ENCODE measurements at regions not wholly inside any gene's neighbourhood (a gene's known extent, or its start where the extent isn't known, plus 50 kb on each side); places are given as distances from the start of the nearest gene placed in this dataset.

GRCh38 chr10:94112321-94112720, 118.6 kb downstream of the PLCE1 start:
- Mint-ChIP-seq H3K4me3 (ENCODE audit: unreplicated experiment) (no peak overlapping the region), H3K36me3 (ENCODE audit: low read depth, unreplicated experiment) (no peaks in the 10 kb centered on the region), H3K4me1 (ENCODE audit: low read depth, unreplicated experiment) (peaks cover 10% of the 10 kb centered on the region), H3K9me3 (ENCODE audit: unreplicated experiment) (peaks cover 2% of the 10 kb centered on the region), H3K27me3 (ENCODE audit: low read depth, unreplicated experiment) (peaks cover 2% of the 10 kb centered on the region), H3K27ac (ENCODE audit: unreplicated experiment) (no peak overlapping the region)
- no peak overlapping the region for H3K4me3 ChIP-seq (ENCODE audit: insufficient read depth, low read depth, low read length)
- FAIRE-seq (no peak), DNase-seq (ENCODE audit: low read depth) (no peak)
- H3K9me3 ChIP-seq (ENCODE audit: insufficient read depth, low read depth, low read length): no peaks in the 10 kb centered on the region
- H3K4me1 ChIP-seq (ENCODE audit: insufficient read depth, low read length): peaks cover 9% of the 10 kb centered on the region
- no peaks in the 10 kb centered on the region for H4K20me1 ChIP-seq (ENCODE audit: insufficient read depth, low read length)
- H2AFZ ChIP-seq (ENCODE audit: low read depth, low read length): no peak overlapping the region
- H3K9ac ChIP-seq (ENCODE audit: low read length): no peak overlapping the region
- no peaks in the 10 kb centered on the region for H3K79me2 ChIP-seq (ENCODE audit: insufficient read depth, low read length)
- H3K4me2 ChIP-seq (ENCODE audit: low read length): no peak overlapping the region
- no peaks in the 10 kb centered on the region for H3K27me3 ChIP-seq (ENCODE audit: insufficient read depth, low read length)
- H3K36me3 ChIP-seq (ENCODE audit: insufficient read depth, low read length): no peaks in the 10 kb centered on the region
- H3K27ac ChIP-seq (ENCODE audit: low read depth, low read length): no peak overlapping the region
- TF ChIP-seq EZH2 (IDR thresholded peaks at IDR 0.05; ENCODE audit: insufficient read depth, low read length): no peak
- no peak for TF ChIP-seq CTCF (IDR thresholded peaks at IDR 0.05; ENCODE audit: insufficient read depth, low read depth, low read length)

GRCh38 chr10:94115725-94116124, 122.0 kb downstream of the PLCE1 start:
- Mint-ChIP-seq H3K36me3 (ENCODE audit: low read depth, unreplicated experiment) (no peaks in the 10 kb centered on the region), H3K27ac (ENCODE audit: unreplicated experiment) (no peak overlapping the region), H3K4me3 (ENCODE audit: unreplicated experiment) (no peak overlapping the region), H3K9me3 (ENCODE audit: unreplicated experiment) (peaks cover 4% of the 10 kb centered on the region), H3K4me1 (ENCODE audit: low read depth, unreplicated experiment) (no peaks in the 10 kb centered on the region), H3K27me3 (ENCODE audit: low read depth, unreplicated experiment) (peaks cover 2% of the 10 kb centered on the region)
- DNase-seq (ENCODE audit: low read depth) (no peak), FAIRE-seq (no peak)
- Histone ChIP-seq H3K9ac (ENCODE audit: low read length) (no peak overlapping the region), H3K9me3 (ENCODE audit: insufficient read depth, low read depth, low read length) (no peaks in the 10 kb centered on the region), H3K4me3 (ENCODE audit: insufficient read depth, low read depth, low read length) (no peak overlapping the region), H3K79me2 (ENCODE audit: insufficient read depth, low read length) (no peaks in the 10 kb centered on the region), H3K27ac (ENCODE audit: low read depth, low read length) (no peak overlapping the region), H3K4me2 (ENCODE audit: low read length) (no peak overlapping the region), H3K27me3 (ENCODE audit: insufficient read depth, low read length) (no peaks in the 10 kb centered on the region), H3K4me1 (ENCODE audit: insufficient read depth, low read length) (no peaks in the 10 kb centered on the region), H3K36me3 (ENCODE audit: insufficient read depth, low read length) (no peaks in the 10 kb centered on the region), H4K20me1 (ENCODE audit: insufficient read depth, low read length) (no peaks in the 10 kb centered on the region), H2AFZ (ENCODE audit: low read depth, low read length) (no peak overlapping the region)
- TF ChIP-seq EZH2 (IDR thresholded peaks at IDR 0.05; ENCODE audit: insufficient read depth, low read length) (no peak), CTCF (IDR thresholded peaks at IDR 0.05; ENCODE audit: insufficient read depth, low read depth, low read length) (no peak)

- no peaks in the 10 kb centered on the region for H3K27me3 ChIP-seq (ENCODE audit: insufficient read depth, low read length)
- H3K4me3 ChIP-seq (ENCODE audit: insufficient read depth, low read depth, low read length): no peak overlapping the region
- H3K27ac ChIP-seq (ENCODE audit: low read depth, low read length): no peak overlapping the region
- no peak overlapping the region for H2AFZ ChIP-seq (ENCODE audit: low read depth, low read length)
- TF ChIP-seq EZH2 (IDR thresholded peaks at IDR 0.05; ENCODE audit: insufficient read depth, low read length) (no peak), CTCF (IDR thresholded peaks at IDR 0.05; ENCODE audit: insufficient read depth, low read depth, low read length) (no peak)
- DNase-seq (ENCODE audit: low read depth) (no peak), FAIRE-seq (no peak)
- no peak overlapping the region for H3K4me2 ChIP-seq (ENCODE audit: low read length)
- no peaks in the 10 kb centered on the region for H4K20me1 ChIP-seq (ENCODE audit: insufficient read depth, low read length)
- Mint-ChIP-seq H3K9me3 (ENCODE audit: unreplicated experiment) (peaks cover 4% of the 10 kb centered on the region), H3K27me3 (ENCODE audit: low read depth, unreplicated experiment) (no peaks in the 10 kb centered on the region), H3K27ac (ENCODE audit: unreplicated experiment) (no peak overlapping the region), H3K36me3 (ENCODE audit: low read depth, unreplicated experiment) (no peaks in the 10 kb centered on the region), H3K4me3 (ENCODE audit: unreplicated experiment) (no peak overlapping the region), H3K4me1 (ENCODE audit: low read depth, unreplicated experiment) (no peaks in the 10 kb centered on the region)
- no peaks in the 10 kb centered on the region for H3K9me3 ChIP-seq (ENCODE audit: insufficient read depth, low read depth, low read length)
- H3K36me3 ChIP-seq (ENCODE audit: insufficient read depth, low read length): no peaks in the 10 kb centered on the region
- H3K4me1 ChIP-seq (ENCODE audit: insufficient read depth, low read length): no peaks in the 10 kb centered on the region
- no peak overlapping the region for H3K9ac ChIP-seq (ENCODE audit: low read length)
- H3K79me2 ChIP-seq (ENCODE audit: insufficient read depth, low read length): no peaks in the 10 kb centered on the region
These were observed 123.1 kb downstream of the PLCE1 start for GRCh38 chr10:94116848-94117247.
